ENCODE measurements at regions not wholly inside any gene's neighbourhood (a gene's known extent, or its start where the extent isn't known, plus 50 kb on each side); places are given as distances from the start of the nearest gene placed in this dataset.

DNA sequence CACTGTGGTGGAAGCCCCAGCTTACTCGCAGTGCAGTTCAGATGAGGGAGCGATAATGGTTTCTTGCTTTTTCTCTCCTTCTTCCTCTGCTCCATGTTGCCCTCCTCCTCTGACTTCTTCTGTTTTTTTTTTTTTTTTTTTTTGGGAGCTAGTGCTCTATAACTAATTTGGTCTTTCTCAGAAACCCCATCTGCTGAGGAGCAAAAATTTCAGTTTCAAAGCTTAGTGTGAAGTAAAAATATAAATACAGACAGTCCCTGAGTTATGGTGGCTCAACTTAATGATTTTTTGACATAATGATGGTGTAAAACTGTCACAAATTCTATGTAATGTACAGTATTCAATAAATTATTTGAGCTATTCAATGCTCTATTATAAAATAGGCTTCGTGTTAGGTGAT lies 120.7 kb downstream of the TBX19 start:
- no peak for DNase-seq (ENCODE audit: low read depth, low spot score)
- in situ Hi-C loops (cut with HindIII; ENCODE audit: low pct_unique_long_range_greater_than_20kb, low sequenced_read_pairs) = no loop called here

DNA sequence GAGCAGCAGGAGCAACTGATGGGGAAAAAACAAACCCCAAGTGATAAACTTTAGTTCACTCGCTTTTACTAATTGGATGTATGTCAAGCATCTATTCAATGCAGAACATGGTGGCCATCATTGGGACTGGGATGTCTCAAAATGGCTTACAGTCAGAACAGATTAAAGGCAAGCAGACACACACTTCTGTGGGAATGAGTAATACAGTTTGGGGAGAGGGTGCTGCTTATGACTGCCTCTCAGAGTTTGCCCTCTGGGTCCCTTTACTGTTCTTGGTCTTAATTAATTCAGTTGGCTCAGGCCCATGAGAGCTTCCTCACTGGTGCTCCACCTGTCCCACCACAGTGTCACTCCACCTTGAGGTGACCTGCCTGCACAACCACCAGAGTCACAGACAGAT lies 119.5 kb downstream of the TBX19 start:
- DNase-seq (ENCODE audit: low read depth, low spot score) = no peak
- in situ Hi-C loops (cut with HindIII; ENCODE audit: low pct_unique_long_range_greater_than_20kb, low sequenced_read_pairs) = no loop called here

DNA sequence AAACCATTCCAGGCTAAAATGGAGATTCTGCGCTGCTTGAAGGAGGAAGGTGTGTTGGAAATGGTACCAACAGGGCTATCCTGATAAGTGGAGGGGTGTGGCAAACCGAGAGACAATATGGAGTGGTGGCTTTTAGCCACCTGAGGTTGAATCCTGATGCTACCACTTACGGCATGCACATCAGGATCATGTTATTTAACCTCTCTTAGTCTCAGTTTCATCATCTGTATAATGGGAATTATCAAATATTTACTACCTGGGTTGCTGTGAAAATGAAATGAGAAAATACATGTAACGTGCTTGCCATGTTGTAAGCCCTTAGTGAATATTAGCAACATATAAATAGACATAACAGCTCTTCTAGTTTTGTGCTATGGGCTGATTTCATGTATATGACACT lies 117.1 kb downstream of the TBX19 start:
- in situ Hi-C loops (cut with HindIII; ENCODE audit: low pct_unique_long_range_greater_than_20kb, low sequenced_read_pairs) = no loop called here
- DNase-seq (ENCODE audit: low read depth, low spot score) = no peak

DNA sequence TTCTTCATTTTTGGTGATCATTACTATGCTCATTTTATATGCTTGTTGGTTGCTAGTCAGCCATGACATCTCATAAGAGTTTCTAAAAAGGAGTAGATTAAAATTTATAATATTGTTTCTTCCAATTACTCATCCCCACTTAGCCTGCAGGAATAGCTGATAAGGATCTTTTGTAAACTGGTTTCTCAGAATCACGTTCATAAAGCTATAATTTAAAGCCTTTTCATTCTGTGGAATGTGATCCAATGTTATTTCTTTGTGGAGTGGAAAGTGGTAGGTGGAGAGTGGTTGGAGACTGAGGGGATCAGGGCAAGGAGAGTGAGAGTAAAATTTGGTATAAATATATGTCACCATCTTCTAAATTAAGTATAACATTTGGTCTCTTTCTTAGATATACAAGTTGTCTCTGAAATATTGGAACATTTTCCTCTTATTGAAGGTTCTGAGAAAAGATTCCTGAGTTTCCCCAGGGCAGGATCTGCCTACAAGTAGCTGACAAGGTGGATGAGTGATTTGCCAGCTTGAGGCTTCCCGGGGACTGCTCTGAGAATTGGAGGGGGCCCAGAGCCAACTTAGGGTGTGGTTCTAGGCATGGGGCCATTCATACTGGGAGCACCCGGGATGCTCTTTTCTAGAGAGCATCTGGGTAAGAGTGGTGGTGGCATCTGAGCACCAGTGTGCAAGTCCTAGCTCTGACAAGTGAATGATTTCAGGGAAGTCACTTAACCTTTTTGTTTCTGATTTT lies 116.4 kb downstream of the TBX19 start:
- DNase-seq (ENCODE audit: low read depth, low spot score) = no peak
- in situ Hi-C loops (cut with HindIII; ENCODE audit: low pct_unique_long_range_greater_than_20kb, low sequenced_read_pairs) = no loop called here

DNA sequence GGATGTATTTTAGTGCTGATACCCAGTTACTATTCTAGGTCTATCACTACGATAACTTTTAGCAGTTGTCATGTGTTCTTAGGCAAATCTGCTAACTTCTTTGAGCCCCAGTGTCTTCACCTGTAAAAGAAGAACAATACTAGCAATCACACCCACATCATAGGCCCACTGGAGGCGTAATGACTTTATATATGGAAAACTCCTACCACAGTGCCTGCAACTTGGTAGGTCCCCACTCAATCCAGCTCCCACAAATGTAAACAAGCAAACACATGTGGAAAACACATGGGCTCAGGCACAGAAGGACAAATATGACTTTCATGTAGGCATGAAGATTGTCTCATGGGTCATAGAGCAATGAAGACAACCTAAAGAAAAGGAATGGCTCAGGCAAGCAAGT lies 115.8 kb downstream of the TBX19 start:
- DNase-seq (ENCODE audit: low read depth, low spot score) = no peak
- in situ Hi-C loops (cut with HindIII; ENCODE audit: low pct_unique_long_range_greater_than_20kb, low sequenced_read_pairs) = no loop called here

DNA sequence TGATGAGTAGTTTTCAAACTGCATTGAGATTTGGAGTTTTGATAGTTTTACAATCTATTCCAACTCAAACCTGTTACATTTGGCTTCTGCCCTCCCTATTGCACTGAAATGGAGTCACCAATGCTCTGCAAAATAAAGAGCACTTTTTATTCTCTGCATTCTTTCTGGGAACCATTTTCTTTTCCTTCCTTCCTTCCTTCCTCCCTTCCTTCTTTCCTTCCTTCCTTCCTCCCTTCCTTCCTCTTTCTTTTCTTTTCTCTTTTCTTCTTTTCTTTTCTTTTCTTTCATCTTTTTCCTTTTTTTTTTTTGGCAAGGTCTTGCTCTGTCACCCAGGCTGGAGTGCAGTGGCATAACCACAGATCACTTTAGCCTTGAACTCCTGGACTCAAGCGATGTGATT lies 114.2 kb downstream of the TBX19 start:
- in situ Hi-C loops (cut with HindIII; ENCODE audit: low pct_unique_long_range_greater_than_20kb, low sequenced_read_pairs) = no loop called here

DNA sequence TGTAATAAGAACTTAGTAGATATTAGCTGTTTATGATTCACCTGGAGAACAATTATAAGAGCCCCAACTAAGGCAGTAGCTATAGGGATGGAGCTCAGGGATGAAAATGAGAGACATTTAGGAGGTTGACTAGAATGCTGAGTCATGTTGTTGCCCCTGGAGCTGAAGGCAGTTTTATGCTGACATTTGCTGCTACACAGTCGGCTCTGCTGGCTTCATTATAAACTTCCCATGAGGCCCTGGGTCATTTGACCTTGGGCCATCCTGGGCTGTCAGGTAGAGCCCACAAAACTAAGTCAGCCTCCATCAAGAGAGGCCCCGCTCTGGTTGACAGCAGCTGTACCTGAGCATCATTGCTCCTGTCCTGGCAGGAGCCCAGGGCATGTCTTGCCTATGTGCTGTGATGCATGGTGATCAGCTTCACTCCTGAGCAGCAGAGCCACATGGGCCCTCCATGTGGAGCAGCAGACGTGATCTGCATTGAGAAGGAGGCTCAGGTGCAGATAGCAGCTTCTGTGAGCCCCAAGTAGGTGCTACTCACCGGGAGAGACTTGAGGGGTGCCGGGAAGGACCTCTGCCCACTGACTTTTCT lies 112.4 kb downstream of the TBX19 start:
- in situ Hi-C loops (cut with HindIII; ENCODE audit: low pct_unique_long_range_greater_than_20kb, low sequenced_read_pairs) = no loop called here
- DNase-seq (ENCODE audit: low read depth, low spot score) = no peak

More for the DNA sequence above, 114.2 kb downstream of the TBX19 start:
- no peak for DNase-seq (ENCODE audit: low read depth, low spot score)

DNA sequence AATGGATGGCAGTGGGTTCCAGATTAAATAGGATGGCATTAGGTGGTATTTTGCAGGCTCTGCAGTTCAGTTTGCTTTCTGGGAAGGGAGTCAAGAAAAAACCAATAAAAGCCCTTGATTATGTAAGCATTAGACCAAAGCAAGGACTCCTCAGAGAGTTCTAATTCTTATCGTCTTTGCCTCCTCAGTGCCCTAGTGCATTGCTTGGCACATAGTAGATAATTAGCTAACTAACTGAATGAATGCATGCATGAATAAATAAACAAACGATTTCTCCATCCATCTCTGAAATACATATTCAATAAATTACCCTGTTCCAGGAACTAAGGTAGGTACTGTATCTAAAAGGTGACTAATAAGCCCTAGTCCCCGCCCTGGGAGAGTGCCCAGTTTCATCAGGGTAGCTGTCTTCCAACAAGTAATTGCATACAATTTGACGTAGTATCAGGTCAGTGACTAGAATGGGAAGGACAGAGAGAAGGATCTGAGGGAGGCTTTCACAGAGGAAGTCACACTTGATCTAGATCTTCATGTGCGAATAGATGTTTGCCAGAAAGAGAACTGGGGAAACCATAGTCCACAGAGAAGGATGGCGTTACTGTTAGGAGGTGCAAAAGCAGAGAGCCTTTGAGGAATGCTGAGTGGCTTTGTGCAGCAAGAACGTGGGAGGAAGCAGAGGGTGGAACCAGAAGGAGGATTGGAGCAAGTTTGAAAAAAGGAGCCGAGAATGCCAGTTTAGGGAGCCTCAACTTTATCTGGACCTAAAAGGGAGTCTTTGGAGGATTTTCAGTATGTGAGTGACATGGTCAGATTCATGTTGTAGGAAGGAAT lies 111.4 kb downstream of the TBX19 start:
- no peak for DNase-seq (ENCODE audit: low read depth, low spot score)
- in situ Hi-C loops (cut with HindIII; ENCODE audit: low pct_unique_long_range_greater_than_20kb, low sequenced_read_pairs) = no loop called here

DNA sequence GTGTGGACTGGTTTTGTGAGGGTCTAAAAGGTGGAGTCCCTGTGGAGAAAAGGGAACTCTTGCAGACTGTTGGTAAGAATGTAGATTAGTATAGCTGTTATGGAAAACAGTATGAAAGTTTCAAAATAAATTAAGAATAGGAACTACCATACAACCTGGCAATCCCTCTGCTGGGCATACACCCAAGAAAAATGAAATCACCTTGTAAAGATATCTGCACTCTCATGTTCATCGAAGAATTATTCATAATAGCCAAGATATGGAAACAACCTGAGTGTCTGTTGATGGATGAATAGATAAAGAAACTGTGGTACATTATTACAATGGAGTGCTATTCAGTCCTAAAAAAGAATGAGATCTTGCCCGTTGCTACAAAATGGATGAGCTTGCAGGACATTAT lies 109.6 kb downstream of the TBX19 start:
- no peak for DNase-seq (ENCODE audit: low read depth, low spot score)
- in situ Hi-C loops (cut with HindIII; ENCODE audit: low pct_unique_long_range_greater_than_20kb, low sequenced_read_pairs) = no loop called here

DNA sequence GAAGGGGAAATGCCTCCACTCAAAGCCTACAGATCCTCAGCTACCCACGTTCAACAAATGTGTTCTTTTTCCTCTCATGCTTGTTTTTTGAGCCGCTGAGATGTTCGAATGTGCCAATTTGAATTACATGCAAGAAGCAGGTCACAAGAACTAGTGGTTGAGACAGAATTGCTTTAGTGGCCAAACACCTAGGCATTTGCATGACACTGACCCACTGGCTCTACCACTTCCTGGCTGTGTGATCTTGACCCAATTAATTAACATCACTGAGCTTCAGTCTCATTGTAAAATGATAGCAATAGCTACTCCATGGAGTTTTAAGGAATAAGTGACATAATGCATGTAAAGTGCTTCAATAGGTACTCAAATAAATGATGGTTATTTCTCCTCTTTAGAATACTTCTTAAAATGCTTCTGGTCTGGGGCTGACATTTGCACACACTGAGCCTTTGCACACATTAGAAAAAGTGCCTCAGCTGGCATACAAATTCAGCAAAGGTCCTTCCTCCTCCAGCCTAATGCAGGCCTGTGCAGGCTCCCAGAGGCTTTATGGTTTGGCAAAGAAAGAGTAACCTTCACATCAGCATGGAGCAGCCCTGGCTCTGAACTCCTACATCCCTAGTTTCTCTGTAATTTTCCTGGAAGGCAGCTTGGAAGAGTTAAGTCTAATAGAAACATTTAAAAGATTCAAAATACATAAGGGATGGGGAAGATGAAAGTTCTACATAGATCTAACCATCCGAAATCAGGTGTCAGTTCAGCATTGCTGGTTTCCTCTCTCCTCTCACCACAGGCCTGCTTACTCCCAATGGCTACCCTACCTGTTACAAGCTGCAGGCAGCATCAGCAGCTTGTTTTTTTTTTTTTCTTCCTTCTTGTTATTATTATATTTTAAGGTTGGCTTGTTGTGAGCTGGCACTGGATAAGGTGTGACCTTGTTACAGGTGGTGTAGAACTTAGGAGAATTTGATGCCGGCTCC lies 107.4 kb downstream of the TBX19 start:
- DNase-seq (ENCODE audit: low read depth, low spot score) = no peak
- in situ Hi-C loops (cut with HindIII; ENCODE audit: low pct_unique_long_range_greater_than_20kb, low sequenced_read_pairs) = no loop called here

DNA sequence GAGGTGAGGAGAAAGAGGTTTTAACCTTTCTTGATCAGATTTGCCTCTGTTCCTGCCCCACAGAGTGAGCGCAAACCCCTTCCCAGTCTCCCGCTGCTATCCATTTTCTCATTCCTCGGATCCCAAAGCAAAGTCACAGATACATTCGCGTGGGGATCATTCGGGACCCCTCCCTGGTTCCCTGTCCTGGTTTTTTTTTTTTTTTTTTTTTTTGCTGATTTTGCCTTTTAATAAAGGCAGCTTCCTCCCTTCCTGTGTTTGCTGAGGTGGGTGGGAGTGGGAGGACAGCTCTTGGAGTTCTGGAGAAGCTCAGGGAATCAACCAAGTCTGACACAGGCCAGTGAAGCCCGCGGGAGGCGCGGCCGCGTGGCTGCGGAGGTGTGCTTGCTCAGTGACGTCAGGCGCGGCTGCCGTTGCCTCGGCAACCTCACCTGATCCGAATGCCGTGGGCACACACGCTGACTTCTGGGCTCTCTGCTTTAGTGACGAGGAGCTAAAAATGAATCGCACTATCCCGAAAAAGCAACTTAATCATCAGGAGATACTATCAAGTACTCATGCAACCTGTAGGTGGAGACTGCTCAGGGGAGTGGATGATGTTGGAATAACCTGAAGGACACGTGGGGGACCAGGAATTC lies 106.4 kb downstream of the TBX19 start:
- in situ Hi-C loops (cut with HindIII; ENCODE audit: low pct_unique_long_range_greater_than_20kb, low sequenced_read_pairs) = no loop called here
- DNase-seq (ENCODE audit: low read depth, low spot score) = no peak

DNA sequence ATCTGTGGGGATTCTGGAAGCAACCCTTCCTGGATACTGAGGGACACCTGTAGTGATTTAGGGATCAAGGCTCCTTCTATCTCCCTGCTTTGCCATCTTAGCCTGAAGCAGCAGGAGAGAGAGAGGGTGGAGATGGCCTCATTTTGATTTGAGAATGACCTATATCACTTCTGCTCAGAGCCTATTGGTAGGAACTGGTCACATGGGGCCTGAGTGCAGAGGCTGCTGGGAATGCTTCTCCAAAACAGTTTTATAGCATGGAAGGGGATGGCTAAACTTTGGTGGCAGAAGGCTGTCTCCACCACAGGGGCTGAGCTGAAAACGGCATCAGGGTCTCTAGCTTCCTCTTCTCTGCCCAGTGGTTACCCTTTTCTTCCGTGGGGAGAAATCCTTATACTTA lies 105.8 kb downstream of the TBX19 start:
- in situ Hi-C loops (cut with HindIII; ENCODE audit: low pct_unique_long_range_greater_than_20kb, low sequenced_read_pairs) = no loop called here
- DNase-seq (ENCODE audit: low read depth, low spot score) = no peak

DNA sequence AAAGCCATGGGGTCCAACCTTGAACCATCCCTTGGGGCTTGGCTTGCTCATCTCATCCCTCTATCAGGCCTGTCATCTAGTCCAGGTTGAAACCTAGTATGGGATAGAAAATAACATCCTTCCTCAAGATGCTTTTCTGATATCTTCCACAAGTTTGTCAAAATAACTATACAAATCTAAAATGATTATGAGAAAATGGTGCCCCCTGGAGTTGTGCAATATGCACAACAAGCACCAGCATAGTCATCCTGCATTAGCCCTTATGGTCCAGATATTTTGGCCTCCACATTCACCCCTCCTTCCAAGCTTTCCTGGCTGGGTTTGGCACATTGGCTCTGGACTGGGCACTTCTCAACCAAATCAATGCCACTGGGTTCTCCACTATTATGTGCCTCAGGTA lies 101.2 kb downstream of the TBX19 start:
- in situ Hi-C loops (cut with HindIII; ENCODE audit: low pct_unique_long_range_greater_than_20kb, low sequenced_read_pairs) = no loop called here
- no peak for DNase-seq (ENCODE audit: low read depth, low spot score)

DNA sequence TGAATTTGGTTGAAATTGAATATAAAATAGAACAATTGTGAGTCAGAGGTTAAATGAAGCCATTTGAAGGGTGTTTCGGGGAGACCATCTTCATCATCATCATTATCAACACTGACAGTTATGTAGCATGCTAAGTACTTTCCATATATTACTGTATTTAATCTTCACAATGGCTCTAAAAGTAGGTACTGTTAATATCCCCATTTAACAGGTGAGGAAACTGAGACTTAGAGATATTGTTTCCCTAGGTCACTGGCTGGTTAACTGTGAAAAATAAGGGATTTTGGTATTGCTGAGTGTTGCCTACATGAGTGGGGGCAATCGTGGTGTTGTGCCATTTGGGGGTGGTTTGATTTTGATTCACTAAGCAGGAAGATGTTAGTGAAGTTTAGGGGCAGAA lies 100.3 kb downstream of the TBX19 start:
- in situ Hi-C loops (cut with HindIII; ENCODE audit: low pct_unique_long_range_greater_than_20kb, low sequenced_read_pairs) = no loop called here
- DNase-seq (ENCODE audit: low read depth, low spot score) = no peak

DNA sequence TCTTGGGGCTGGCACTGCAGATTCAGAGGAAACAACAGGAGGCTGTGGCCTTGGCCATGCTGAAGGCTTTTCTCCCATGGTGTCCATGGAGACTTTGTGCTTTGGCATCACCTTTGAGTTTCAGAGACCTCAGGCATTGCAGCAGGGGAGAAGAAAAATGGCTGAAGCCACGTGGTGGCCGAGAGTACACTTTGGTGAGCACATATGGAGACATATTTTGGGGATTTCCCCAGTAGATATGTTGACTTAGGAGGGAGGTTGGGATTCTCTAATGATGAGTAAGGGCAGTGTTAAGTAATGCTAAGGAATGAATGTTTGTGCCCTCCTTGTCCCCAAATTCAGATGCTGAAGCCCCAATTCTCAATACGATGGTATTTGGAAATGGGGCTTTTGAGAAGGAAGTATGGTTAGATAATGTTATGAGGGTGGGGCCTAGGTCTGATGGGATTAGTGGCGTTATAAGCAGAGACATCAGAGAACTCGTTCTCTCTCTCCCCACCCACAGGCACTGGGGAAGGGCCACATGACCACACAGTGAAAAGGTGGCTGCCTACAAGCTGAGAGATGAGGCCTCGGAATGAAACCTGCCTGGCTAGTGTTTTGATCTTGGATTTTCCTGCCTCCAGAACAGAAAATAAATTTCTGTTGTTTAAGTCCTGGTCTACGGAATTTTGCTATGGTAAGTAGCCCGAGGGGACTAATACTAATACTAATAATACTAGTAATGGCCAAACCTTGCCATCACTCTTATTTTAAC lies 98.6 kb downstream of the TBX19 start:
- in situ Hi-C loops (cut with HindIII; ENCODE audit: low pct_unique_long_range_greater_than_20kb, low sequenced_read_pairs) = no loop called here
- no peak for DNase-seq (ENCODE audit: low read depth, low spot score)

DNA sequence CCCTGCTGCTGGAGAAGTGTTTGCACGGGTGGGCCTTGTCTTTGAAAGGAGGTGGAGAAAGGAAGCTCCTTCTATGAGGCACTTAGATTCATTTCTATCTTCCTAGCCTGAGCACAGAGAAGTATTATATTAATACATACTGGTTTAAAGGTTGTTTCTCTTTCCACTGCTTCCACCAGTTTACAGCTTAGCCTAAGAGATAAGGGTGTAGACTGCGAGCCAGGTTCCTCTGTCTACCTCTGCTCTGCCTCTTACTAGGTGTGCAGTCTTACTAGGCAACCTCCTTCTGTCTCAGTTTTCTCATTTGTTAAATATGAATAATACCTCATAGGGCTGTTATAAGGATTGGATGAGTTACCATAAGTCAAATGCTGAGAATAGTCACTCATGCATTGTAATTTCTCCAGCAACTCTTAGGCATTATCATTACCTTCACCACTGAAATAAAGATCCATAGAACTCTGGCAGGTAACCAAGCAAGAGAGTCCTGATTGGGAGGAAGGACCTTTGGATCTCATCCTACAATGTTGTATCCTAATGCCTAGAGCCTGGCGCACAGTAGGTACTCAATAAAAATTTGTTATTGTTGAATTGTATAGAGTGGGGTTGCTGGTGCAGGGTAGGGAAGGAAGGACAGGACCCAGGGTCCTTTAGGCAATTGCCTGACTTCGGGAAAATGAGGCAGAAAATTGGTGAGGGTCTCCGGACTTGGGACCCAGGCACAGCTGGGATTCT lies 95.1 kb downstream of the TBX19 start:
- in situ Hi-C loops (cut with HindIII; ENCODE audit: low pct_unique_long_range_greater_than_20kb, low sequenced_read_pairs) = no loop called here
- no peak for DNase-seq (ENCODE audit: low read depth, low spot score)
